NCI-H1694 (cell line): ENCODE measurements at regions not wholly inside any gene's neighbourhood (a gene's known extent, or its start where the extent isn't known, plus 50 kb on each side); places are given as distances from the start of the nearest gene placed in this dataset.
"Not testable (repeated sequence)": the region's sequence is repeated elsewhere in the genome, so short reads cannot be mapped to it uniquely, and the experiment has no call there.

ENCODE experiments used
- DNase-seq: peaks from one replicate; lab custom pipeline; 2025; lab: John Stamatoyannopoulos, UW

DNA sequence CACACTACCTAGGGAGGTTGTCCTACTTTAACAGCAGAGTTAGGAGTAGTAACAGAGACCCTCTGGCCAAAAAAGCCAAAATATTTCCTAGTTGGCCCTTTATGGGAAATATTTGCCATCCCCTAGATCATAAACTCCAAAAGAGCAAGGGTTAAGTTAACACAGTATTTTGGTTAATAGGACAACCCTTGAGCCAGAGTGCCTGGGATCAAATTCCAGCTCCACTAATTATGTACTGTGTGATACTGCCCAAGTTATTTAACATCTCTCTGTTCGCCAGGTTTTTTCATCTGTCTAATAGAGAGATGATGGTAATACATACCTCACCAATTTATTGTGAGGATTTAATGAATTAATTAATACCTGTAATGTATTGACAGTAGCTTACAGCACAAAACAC lies 767.4 kb downstream of the KCNJ2 start:
- DNase-seq = no peak

DNA sequence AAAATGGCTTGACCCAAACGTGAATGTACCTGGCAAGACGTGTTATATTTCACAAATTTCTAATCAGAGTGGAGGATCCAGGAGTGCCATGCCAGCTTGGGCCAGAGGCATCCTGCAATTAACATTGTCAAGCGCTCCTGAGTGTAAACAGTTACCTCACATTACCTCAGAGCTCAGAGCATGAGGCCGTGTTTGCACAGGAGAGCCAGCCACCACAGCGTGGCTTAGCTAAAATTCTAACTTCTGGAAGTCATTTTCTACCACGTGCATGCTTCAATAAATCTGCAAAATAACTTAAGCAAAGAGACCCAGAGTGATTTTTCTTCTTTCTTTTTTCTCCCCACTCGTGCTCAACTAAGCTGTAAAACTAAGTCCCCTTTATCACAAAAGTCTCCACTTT lies 769.0 kb downstream of the KCNJ2 start:
- no peak for DNase-seq

DNA sequence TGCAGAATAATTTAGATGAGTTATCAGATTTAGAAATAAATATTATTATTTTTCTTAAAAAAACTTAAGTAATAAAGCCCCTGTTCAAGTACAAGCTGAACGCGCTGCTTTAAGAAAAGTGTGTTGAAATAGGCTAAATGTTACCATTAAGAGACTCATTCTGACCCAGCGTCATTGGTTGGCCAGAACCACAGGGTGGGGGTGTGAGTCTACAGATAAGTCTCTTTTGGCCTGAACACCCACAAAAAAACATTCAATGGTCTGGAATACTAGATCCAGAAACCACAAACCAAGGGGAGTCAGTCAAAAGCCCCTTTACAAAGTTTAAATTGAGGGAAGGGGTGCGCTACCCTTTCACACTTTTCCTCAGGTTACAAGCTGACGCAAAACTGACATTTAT lies 776.1 kb downstream of the KCNJ2 start:
- no peak for DNase-seq

DNA sequence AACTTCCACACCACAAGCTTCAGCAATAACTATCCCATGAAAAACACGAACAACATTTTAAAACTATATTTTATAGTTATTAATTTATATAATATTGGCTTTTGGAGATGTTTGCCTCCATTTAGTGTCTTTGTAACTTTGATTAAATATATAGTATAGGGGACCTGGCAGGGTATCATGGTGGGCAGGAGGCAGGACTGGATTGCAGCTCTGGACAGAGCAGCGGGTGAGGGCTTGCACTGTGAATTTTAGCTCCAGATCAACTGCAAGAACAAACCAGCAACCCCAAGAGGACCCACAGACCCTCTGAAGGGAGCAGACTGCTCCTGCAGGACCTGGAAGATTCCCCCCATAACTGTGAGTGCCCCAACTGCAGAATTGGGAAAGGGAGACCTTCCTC lies 777.9 kb downstream of the KCNJ2 start:
- DNase-seq = no peak

DNA sequence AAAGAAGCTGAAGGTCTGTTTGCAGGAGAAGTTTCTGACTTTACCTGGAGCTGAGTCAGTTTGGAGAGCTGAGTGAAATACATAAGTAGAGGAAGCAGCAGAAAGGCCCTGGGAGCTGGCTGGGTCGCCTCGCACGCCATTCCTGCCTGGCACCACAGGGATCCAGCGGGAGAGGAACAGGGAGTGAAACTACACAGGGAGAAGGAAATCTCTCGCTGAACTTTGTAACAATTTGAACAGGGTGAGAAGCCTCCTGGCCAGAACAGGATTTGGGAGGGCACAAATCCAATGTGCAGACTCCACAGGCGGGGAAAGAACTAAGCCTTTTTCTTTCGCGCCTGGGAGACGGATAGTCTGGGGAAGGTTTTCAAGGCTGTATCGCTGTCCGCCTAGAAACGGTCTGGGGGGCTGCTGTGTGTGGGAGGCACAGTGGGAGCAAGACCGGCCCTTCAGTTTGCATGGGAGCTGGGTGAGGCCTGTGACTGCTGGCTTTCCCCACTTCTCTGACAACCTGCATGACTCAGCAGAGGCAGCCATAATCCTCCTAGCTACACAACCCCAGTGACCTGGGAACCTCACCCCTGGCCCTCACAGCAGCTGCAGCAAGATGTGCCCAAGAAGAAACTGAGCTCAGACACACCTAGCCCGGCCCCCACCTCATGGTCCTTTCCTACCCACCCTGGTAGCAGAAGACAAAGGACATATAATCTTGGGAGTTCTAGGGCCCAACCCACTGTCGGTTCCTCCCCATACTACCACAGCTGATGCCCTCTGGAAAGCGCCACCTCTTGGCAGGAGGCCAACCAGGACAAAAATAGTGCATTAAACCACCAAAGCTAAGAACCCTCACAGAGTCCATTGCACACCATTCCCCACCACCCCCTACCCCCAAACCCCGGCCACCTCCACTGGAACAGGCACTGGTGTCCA lies 778.6 kb downstream of the KCNJ2 start:
- no peak for DNase-seq

DNA sequence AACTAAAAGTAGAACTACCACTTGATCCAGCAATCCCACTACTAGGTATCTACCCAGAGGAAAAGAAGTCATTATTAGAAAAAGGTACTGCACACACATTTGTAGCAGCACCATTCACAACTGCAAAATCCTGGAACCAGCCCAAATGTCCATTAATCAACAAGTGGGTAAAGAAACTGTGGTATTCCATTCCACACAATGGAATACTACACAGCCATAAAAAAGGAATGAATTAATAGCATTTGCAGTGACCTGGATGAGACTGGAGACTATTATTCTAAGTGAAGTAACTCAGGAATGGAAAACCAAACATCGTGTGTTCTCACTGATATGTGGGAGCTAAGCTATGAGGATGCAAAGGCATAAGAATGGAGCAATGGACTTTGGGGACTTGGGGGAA lies 783.8 kb downstream of the KCNJ2 start:
- not testable (repeated sequence) for DNase-seq

DNA sequence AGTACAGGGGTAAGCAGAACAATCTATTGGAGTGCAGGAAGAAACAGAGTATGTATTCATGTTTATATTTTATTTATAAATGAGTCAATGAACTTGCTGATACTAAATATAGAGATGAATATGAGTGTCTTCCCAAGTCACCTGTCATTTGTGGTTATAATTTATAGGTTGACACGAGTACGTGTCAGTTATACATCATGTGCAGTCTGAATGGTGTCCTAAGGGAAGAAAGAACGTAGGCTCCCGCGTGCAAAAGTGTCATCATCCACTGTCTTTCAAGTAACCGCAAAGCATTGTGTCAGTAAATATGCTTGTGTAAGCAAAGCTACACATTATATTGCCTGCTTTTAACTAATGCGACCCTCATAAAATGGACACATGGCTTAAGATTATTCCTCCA lies 786.1 kb downstream of the KCNJ2 start:
- no peak for DNase-seq

DNA sequence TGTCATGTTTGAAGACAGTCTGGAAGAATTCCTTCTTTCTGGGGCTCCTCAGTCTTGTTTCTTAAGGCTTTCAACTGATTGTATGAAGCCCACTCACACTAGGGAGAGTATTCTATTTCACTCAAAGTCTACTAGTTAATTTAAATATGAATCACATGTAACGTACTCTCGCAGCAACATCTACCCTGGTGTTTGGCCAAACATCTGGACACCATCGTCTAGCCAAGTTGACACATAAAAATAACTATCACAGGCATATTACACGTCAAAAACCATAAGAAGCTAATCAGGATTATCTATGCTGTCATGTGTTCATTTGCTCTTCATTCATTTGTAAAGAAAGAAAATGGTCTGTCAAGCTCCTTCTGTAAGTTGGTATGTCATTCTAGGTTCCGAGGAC lies 787.4 kb downstream of the KCNJ2 start:
- no peak for DNase-seq

DNA sequence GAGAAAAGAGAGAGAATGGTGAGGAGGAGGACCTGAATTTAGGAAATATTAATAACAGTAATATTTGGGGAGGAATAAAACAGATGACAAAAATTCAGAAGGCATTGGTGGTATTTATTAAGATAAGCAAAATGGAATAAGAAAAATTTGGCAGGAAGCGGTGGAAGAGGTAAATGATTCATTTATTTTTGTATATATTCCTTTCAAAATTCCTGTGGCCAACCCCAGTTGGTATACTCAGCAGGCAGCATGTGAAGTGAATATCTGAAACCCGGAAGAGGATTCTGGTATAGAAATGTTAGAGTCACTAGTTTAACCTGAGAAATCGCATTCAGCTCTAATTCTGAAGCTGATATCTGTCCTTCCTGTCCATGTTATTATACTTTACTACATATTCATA lies 792.0 kb downstream of the KCNJ2 start:
- DNase-seq = no peak

DNA sequence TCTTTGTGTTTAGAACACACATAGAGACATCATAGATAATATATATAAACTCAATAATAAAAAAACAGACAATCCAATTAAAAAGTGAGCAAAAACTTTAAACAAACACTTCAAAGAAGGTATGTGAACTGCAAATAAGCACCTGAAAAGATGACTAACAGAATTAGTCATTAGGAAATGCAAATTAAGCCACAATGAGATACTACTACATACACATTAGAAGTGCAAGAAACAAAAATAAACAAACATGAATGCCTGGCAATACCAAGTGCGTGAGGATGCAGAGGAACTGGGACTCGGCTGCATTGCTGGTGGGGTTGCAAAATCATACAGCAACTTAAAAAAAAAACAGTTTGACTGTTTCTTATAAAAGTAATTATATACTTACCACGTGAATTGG lies 799.0 kb downstream of the KCNJ2 start:
- no peak for DNase-seq

DNA sequence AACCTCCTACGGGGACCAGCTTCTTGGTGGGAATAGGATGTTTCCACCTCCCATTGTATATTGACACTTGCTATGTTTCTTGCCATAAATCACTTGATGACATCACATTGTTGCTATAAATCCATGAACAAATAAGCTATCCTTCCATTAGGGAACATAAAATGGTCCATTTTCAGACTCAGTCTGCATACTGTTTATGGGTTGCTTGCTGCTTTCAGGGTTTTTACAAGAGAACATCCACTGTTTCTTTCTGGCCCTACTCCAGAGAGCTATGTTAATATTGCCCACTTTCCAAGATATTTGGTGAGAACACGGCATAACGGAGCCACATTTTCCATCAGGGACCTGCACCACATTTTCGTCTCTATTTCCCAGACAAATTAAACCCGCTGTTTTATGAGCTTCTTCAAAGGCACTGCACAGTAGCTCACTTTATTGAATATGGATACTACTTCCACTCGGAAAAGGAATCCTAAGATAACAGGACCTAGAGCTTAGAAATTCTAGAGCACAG lies 800.2 kb downstream of the KCNJ2 start:
- no peak for DNase-seq

DNA sequence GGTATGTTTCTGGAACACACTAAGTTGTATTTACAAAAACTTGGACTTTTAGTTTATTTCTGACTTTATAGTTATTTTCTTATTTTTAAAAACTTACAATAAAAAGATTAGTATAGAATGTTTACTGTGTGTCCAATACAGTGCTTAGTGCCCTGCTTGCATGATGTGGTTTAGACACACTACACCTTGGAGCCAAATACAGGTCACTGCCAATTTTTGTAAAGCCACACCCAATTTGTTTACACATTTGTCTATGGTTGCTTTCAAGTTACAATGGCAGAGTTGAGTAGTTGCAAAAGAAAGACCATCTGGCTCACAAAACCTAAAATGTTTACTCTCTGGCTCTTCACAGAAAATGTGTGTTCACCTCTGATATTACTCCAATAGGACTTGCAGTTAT lies 807.1 kb downstream of the KCNJ2 start:
- no peak for DNase-seq

DNA sequence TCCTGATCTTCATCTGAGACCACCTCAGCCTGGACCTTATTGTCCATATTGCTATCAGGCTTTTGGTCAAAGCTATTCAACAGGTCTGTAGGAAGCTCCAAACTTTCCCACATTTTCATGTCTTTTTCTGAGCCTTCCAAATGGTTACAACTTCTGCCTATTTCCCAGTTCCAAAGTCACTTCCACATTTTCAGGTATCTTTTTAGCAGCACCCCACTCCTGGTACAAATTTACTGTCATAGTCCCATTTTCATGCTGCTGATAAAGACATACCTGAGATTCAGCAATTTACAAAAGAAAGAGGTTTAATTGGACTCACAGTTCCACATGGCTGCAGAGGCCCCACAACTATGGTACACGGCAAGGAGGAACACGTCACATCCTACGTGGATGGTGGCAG lies 815.5 kb downstream of the KCNJ2 start:
- DNase-seq = no peak

DNA sequence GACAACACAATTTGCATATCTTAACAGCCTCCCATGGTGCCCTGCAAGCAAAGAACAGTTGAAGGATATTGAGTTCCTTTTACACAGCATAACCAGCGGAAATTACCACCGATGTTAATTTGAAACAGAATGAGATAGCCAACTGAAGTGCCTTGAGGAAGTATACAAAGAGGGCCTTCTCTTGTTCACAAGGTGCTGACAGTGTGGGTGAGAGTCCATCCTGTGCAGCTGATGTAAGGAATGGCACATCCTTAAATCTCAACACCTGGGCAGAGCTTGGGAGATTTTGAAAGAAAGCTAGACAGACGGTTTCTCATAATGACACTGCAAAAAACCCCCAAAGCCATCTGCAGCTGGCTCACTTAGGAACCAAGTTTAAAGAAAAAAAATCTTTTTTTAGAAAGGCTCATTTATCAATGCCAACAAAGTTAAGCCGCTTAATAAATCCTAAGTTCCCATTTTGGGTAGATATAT lies 818.6 kb downstream of the KCNJ2 start:
- no peak for DNase-seq

DNA sequence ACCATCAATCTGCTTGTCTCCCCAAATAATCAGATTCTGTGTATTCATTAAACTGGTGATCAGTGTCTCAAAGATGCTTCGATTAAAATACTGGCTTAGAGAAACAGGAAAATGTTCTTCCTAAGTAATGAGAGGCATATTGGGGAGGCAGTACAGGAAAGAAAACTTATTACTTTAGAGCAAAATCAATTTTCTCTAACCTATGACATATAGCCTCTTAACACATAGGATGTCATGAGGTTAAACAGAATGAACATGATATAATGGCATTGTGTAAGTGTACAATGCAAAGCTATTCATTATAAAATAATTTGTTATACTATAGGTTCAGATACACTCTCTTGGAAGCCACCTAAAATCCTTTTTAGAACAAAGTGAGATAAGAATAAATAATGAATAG lies 819.3 kb downstream of the KCNJ2 start:
- no peak for DNase-seq

DNA sequence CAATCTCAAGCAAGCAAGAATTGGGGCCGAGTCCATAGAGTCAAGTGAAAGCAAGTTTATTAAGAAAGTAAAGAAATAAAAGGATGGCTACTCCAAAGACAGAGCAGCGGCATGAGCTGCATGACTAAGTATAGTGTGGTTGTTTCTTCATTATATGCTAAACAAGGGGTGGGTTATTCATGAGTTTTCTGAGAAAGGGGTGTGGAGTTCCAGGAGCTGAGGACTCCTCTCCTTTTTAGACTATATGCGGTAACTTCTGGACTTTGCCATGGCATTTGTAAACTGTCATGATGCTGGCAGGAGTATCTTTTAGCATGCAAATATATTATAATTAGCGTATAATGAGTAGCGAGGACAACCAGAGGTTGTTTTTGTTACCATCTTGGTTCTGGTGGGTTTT lies 819.9 kb downstream of the KCNJ2 start:
- no peak for DNase-seq

DNA sequence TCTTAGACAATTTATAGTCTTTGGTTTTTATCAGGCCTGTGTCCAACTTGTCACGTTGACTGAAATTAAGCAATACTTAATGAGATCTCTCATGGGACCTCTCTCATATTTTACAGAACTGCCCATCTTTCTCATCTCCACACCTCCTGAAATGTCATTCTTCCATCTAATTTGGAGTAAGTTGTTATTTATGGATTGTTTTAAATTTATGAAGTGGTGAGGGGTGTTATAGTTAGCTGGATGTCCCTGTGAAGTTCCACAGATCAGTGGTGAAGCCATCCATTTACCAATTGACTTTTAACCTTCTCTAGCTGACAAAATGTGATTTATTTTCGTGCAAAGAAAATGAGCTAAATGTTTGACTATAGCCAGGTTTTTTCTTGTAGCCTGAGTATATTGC lies 824.9 kb downstream of the KCNJ2 start:
- no peak for DNase-seq

DNA sequence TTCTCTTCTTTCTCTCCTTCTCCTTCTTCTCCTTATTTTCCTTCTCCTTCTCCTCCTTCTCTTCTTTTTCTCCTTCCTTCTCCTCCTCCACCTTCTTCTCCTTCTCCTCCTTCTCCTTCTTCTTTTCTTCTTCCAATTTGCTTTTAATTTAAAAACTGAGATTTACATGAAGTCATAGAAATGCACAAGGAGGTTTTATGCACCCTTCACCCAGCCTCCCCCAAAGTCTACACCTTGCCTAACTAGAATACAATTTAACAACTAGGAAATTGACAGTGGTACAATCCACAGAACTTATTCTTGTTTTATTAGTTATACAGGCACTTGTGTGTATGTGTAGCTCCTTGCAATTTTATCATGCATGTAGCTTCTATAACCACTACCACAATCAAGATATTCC lies 826.7 kb downstream of the KCNJ2 start:
- DNase-seq = no peak

DNA sequence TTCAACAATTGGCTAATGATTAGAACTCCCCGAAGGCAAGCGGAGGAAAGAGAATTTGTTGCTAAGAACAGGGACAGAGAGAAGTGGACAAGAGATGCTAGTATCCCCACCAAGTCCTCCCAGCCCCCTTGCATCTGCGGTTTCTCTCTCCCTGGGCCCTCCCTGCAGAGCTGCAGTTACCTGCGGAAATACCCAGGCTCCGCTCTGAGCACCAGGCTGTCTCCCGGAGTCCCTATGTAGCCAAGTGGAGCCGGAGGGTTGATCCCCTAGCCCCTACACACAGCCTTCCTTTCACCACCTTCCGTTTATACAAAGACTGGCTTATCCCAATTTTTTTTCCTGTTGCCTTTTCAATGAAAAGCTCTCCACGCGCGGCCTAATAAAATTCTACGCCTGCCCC lies 834.4 kb downstream of the KCNJ2 start:
- no peak for DNase-seq

DNA sequence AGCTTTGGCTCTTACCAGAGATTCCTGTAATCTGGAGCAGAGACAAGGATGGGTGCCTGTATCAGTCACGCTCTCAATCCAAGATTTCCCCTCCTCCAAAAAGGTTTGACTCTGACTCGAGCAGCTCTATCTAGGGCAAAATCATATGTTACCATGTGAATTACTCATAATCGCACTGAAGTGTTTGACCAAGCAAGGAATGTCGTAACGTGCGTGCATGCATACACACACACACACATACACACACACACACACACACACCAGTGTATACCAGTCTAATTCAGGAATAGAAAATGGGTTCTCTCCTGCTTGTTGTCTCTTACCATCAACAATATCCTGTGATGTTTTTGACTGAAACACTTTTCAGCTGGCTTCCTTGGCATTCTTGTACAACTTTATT lies 835.1 kb downstream of the KCNJ2 start:
- no peak for DNase-seq

DNA sequence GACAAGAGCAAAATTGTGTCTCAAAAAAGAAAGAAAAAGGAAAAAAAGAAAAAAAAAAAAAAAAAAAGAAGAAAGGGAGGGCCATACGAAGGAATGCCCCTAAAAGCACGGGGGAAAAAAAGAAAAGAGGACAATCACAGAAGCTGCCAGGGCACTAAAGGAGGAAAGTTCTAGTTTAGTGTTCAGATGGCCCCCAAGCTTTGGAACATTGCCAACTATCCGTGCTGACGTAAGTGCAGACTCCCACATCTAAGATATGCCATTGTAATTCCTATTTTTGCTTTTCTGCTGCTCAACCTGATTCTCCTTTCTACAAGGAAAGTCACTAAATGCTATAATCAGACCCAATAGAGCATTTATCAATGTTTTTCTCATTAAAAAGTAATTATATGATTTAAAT lies 842.1 kb downstream of the KCNJ2 start:
- DNase-seq = no peak

DNA sequence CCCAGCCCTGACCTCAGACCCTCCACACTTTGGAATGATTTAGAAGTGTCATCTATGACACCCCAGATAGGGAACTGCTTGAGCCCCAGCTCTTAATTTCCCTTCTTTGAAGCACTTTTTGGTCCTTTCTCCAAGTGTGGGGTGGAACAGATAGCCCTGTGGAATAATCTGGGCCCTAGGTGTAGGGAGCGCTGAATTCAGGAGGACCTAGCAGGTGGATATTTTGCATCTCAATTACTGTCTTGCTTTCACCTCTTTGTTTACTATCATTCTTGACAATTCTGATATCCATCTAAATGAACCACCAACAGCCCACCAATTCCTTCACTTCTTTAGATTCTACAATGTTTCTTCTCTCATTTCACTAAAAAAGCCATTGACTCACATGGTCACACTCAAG lies 850.4 kb downstream of the KCNJ2 start:
- DNase-seq = no peak

DNA sequence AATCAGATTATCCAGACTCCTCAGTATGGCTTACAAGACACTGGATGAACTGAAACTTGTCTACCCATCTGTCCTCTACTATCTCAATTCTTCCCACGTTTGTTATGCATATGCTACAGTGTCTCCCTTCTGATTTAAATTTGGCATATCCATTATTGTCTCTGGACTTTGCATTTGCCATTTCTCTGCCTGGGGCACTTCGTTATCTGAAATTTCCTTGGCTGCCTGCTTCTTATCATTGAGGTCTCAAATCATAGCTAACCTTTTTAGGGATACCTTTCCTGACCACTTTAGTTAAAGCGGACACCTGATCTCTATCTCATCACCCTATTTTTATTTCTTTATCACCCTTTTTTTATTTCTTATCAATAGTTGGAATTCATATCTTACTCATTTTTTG lies 853.4 kb downstream of the KCNJ2 start:
- no peak for DNase-seq
